ENCODE measurements at regions not wholly inside any gene's neighbourhood (a gene's known extent, or its start where the extent isn't known, plus 50 kb on each side); places are given as distances from the start of the nearest gene placed in this dataset.

DNA sequence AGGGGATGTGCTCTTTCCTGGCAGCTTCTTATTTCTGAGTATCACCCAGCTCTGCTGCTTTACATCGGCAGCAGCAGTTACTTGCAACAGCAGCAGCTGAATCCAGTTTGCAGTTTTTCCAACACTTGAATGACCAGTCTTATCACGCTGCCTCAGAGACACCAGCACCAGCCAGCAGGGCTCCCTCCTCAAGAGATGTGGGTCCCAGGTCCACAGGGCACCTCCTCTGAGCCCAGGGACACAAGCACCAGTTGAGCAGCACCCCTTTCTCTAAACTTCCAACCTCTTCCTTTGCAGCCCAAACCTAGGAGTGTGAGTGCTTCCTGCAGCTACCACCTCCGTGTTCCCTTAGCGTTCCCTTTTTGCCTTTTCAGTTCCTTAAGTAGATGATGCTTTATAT is 50.4 kb upstream of the YPEL5 start:
- H3K27ac ChIP-seq (ENCODE audit: low read length), result no peak overlapping the region
- H3K27me3 ChIP-seq (ENCODE audit: low read length), result 0 out of 2 replicates have a peak, but pooled peaks cover 8% of the 10 kb centered on the region
- intact Hi-C loops (cut with micrococcal nuclease), result no loop called here
- no peak overlapping the region for H3K4me2 ChIP-seq (ENCODE audit: low read length)
- DNase-seq (no peak), ATAC-seq (no peak)
- POLR2A ChIA-PET (ENCODE audit: unreplicated experiment), result no interaction called here
- CTCF ChIA-PET, result interaction anchor here (0.6 kb wide), 1 partner anchor 39 kb away, joined by 3 read pairs; no protein-coding TSS in a partner anchor
- H3F3A ChIP-seq (ENCODE audit: low read length, unreplicated experiment), result no peaks in the 10 kb centered on the region
- no peaks in the 10 kb centered on the region for H3K9me2 ChIP-seq (replicated peaks; ENCODE audit: low read length)
- no peaks in the 10 kb centered on the region for H3K79me2 ChIP-seq (ENCODE audit: low read length)
- no TSS peak for BruUV-seq (replicated peaks)
- TF ChIP-seq, protein P1, sequence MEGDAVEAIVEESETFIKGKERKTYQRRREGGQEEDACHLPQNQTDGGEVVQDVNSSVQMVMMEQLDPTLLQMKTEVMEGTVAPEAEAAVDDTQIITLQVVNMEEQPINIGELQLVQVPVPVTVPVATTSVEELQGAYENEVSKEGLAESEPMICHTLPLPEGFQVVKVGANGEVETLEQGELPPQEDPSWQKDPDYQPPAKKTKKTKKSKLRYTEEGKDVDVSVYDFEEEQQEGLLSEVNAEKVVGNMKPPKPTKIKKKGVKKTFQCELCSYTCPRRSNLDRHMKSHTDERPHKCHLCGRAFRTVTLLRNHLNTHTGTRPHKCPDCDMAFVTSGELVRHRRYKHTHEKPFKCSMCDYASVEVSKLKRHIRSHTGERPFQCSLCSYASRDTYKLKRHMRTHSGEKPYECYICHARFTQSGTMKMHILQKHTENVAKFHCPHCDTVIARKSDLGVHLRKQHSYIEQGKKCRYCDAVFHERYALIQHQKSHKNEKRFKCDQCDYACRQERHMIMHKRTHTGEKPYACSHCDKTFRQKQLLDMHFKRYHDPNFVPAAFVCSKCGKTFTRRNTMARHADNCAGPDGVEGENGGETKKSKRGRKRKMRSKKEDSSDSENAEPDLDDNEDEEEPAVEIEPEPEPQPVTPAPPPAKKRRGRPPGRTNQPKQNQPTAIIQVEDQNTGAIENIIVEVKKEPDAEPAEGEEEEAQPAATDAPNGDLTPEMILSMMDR (conservative IDR thresholded peaks at IDR 0.05; ENCODE audit: low read depth, low read length), result no peak
- TF ChIP-seq EZH2phosphoT487 (IDR thresholded peaks at IDR 0.05; ENCODE audit: borderline replicate concordance, low read length) (no peak), EZH2 (IDR thresholded peaks at IDR 0.05; ENCODE audit: low read length, unreplicated experiment) (no peak)
- no peaks in the 10 kb centered on the region for H4K20me1 ChIP-seq (ENCODE audit: low read length)
- H3K36me3 ChIP-seq (ENCODE audit: low read depth, low read length), result no peaks in the 10 kb centered on the region
- H3K9ac ChIP-seq (ENCODE audit: low read length), result no peak overlapping the region
- H3K9me3 ChIP-seq (ENCODE audit: low read length), result no peaks in the 10 kb centered on the region
- no peaks in the 10 kb centered on the region for H3K4me1 ChIP-seq (ENCODE audit: insufficient read depth, low read length)
- H2AFZ ChIP-seq (ENCODE audit: low read length), result no peak overlapping the region
- no peak overlapping the region for H3K4me3 ChIP-seq (ENCODE audit: low read length)

Data from PC-3 (cell line).